NCI-H2107 treated with DMSO at 0.1 percent for 48 hours (cell line): ENCODE measurements at regions not wholly inside any gene's neighbourhood (a gene's known extent, or its start where the extent isn't known, plus 50 kb on each side); places are given as distances from the start of the nearest gene placed in this dataset.
A peak's percentile ranks its signal among the peaks of the same experiment; 100 is the strongest.

Source experiments
- DNase-seq: peaks from one replicate; lab custom pipeline; 2025; ENCODE audit not compliant: unreplicated experiment; lab: John Stamatoyannopoulos, UW

- DNase-seq, result no peak
These were observed 259.0 kb downstream of the FOXD2 start for GRCh38 chr1:47696737-47697441.

DNA sequence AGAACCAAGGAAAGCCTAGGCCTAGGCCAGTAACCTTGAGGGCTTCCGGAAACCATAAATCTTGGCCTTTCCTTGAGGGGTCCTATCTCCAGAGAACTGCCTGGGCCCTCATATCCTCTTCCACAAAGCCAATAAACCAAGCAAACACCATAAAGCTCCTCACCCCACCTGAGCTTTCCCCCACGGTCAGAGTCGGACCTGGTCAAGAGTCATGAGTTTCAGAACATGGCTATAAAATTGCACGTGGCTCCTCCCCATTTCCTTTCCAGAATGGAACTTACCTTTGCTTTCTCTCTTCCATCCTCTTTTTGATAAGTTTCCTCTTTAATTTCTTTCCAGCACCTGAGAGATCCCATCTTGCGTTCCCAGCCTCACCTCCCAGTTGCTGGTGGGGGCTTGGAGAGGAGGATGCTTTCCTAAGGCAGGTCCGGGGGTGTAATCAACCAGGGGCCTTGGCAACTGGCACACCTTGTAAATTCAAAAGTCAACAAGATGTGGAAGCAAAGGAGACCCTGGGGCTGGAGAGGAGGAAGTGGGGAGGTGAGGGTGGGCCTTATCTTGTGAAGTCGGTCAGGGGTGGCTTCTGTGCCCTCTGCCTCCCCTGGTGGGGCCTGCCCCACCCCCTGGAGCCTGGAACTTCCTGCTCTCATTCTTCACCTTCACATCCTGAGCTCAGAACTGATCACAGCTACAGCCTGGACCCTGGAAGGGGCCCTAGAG, 259.9 kb downstream of the FOXD2 start:
- DNase-seq, result no peak

- DNase-seq, result no peak
These were observed 261.8 kb downstream of the FOXD2 start for GRCh38 chr1:47699492-47700235.

GRCh38 chr1:47701283-47701682, 263.4 kb downstream of the FOXD2 start:
- no peak for DNase-seq

GRCh38 chr1:47701741-47702515, 264.1 kb downstream of the FOXD2 start:
- no peak for DNase-seq

DNA sequence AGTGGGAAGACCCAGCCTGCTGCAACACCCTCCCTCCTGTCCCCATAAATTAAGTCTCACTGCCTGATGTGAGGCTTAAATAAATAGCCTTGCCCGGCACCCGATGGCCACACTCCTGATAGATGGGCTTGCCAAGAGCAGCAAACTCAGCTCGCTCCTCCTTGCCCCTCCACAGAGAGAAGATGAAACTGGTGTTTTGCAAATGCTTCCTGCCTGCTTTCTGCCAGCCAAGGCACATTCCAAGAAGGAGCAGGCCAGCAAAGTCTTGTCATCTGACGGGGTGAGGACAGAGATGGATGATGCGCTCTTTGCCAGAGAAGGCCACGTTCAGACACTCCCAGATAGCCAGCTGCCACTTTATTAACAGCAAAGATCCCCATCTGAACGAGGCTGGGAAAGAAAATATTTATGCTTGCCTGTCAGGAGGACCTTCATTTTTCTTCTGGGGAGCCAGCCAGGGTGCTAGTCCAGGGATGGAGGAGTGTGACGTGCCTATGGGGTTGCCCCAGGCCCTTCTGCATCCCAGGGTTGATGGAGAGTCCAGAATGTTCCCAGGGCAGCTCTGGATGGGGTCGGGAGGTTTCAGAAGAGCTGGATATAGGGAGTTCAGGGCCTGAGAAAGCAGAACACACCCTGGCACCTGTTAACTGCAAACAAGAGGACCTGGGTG, 265.4 kb downstream of the FOXD2 start:
- DNase-seq, result no peak

- no peak for DNase-seq
These were observed 266.2 kb downstream of the FOXD2 start for GRCh38 chr1:47703981-47704596.

DNA sequence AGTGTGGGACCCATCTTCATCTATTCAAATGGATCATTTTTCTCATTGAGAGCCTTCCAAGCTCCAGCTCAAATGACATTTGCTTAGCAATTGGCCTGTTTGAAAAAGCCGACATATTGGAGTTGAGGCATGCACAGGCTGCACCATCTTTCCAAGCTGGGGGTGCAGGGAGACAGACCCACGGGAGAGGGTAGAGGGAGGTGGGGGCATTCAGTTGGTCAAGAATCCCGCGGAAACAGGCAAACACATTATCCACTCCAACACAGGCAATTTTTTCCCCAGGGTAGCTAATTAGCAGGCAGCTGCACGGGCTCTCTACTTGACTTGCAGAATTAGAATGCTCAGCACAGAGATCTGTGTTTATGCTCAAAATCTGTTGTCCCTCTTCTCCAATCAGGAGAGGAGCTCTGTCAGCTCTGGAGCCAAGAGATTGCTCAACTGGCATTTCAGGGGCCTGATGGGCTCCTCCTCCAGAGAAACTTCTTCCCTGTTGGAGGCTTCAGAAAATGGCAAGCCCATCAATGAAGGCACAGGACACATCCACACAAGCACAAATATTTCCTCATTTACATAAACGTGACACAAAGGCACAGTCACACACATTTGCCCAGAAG, 267.8 kb downstream of the FOXD2 start:
- peak; percentile 54 for DNase-seq

DNA sequence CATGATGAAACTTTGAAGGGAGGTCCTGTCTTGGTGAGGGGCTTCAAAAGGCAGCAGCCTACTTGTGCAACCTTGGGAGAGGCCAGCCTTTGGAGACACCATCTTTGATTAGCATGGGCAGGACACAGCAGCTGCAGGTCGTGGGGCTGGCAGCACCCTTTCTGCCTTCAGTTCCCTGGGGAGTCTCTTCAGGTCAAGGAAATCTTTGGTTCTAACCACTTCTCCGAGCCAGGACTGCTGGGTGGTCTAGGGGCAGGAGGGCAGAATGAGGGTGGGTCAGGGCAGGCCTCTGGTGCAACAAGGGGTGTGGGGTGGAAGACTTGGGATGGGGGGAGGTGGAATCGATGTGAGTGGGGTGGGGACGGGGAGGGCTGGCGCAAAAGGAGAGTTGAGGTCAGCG, 269.7 kb downstream of the FOXD2 start:
- DNase-seq, result no peak

DNA sequence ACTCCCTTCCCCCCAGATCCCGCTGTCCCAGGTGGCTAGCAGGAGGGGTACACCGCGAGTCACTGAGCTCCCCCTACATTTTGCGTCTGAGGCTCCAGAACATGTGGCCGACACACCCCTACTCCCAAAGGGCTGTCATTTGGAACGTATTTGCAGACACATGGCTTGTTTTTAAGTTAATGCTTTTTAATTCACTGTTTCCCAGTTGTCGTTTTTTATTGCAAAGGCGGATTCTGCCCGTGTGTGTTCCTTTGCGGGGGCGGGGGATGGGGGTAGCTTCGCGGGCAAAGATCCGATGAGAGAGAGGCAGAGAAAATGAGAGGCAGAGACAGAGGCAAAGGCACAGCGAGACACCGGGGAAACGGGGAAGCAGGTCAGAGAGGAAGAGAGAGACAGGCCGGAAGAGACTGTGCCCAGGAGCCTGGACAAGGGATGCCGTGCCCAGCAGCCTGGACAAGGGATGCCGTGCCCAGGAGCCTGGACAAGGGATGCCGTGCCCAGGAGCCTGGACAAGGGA, 270.2 kb downstream of the FOXD2 start:
- DNase-seq, result no peak

GRCh38 chr1:47708658-47709018, 270.8 kb downstream of the FOXD2 start:
- no peak for DNase-seq

DNA sequence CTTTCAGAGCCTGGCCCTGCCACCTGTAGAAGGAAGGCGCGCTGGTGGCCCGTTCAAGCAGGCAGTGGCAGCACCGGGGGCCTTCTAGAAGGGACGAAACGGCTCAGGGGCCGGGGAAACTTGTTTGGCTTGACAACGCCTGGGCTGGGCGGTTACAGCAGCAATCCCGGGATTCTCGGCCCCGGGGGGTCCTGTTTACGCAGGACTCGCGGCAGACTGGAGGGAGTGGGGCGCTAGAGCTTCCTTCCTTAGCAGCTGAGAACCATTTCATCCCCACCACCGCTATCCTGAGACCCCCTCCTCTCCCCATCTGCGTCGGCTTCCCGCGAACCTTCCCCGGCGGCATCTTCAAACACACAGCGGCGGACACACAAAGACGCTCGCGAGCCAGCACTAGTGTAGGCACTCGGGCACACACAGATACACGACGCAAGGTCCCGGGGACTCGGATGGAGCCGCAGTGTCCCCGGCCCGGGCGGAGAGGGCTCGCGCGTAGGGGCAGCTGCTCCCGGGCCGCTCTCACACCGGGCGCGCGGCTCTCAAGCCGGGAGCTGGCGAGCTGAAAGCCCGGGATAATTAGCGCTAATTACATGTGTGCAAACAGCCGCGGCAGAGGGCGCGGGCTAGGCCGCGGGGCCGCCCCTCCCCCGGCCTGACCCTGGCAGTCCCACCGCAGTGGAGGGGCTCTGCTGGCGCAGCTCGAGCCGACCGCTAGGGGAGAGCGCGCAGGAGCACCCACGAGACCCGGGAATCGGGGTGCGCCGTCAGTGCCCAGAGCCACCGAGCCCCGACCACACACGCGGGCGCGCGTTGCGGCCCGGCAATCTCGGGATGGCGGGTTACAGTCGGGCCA, 271.4 kb downstream of the FOXD2 start:
- no peak for DNase-seq

DNA sequence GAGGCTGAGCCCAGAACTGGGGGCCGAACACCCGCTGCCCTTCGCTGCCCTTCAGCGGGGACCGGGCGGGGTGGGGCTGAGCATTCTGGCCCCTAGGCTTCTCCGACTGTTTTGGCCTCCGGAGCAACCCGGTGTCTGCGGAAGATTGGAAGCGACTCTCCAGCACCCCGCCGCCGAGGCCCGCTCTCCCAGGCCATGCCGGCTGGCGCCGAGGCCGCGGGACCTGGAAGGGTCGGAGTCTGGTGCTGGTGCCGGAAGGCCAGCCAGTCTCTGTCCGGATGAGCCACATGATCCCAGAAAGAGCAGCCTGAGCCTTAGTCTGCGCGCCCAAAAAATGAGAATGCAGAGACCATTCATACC, 272.0 kb downstream of the FOXD2 start:
- DNase-seq, result no peak

DNA sequence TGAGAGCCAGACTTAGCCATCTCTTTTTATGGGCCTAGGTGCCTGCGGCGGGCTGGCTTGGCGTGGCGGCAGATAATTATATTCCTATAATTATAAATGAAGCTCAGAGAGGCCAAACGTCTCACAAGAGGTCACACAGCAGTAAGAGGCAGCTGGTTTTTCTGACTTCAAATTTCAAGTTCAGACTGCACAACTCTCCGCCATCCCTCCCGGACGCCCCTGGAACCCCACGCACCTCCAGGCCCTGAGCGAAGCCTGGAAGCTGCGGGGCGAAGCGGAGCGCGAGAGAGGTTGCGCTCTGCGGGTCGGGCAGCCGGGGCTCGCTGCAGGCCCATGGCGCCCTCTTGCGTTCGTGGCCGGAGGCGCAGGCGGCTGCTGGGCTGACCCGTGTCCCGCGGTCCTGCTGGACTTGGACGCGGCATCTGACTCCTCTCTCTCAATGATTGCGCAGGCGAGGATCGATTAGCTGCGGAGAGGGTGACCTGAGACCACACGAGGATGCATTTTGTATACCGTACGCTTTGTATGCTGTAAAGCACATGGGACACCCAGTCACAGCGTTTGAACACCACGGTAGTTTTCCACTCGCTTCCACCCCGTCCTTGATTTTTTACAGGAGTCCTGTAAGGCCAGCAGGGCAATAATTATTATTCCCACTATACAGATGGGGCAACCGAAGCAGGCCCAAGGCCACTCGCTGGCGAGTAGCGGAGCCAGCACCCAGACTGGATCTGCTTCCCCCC, 272.7 kb downstream of the FOXD2 start:
- peak; percentile 13 for DNase-seq
